Fibroblast of lung (primary cell): ENCODE measurements at regions not wholly inside any gene's neighbourhood (a gene's known extent, or its start where the extent isn't known, plus 50 kb on each side); places are given as distances from the start of the nearest gene placed in this dataset.

Experiments
- CTCF ChIP-seq, 2 donors: IDR thresholded peaks in 1 of 2; conservative IDR thresholded peaks in 1 of 2; 1 replicate in 1 of 2; 2 replicates in 1 of 2; pipeline ENCODE4 v1.5.1; 2011 to 2012; ENCODE audit warnings: low read length in 2 of 2, control low read depth in 1 of 2, inconsistent platforms in 1 of 2, low read depth in 1 of 2, mild to moderate bottlenecking in 1 of 2
- EZH2 ChIP-seq: IDR thresholded peaks from 2 replicates; pipeline ENCODE4 v1.5.1; 2012; ENCODE audit warnings: low read length, control low read depth, mild to moderate bottlenecking; ENCODE audit errors: missing control alignments

- no peak for TF ChIP-seq CTCF (conservative IDR thresholded peaks at IDR 0.05 in 1 of 2, IDR thresholded peaks at IDR 0.05 in 1 of 2; ENCODE audit: low read depth in 1 of 2, low read length in 2 of 2)
- TF ChIP-seq EZH2 = no peak
Observed at GRCh38 chr18:22739789-22740188, 193.3 kb upstream of the RBBP8 start.
